GM18520 (cell line): ENCODE measurements at regions not wholly inside any gene's neighbourhood (a gene's known extent, or its start where the extent isn't known, plus 50 kb on each side); places are given as distances from the start of the nearest gene placed in this dataset.
A peak's percentile ranks its signal among the peaks of the same experiment; 100 is the strongest.
"Not testable (repeated sequence)": the region's sequence is repeated elsewhere in the genome, so short reads cannot be mapped to it uniquely, and the experiment has no call there.

Source experiments
- ATAC-seq: cut with Tn5 transposase; IDR thresholded peaks from one replicate; pipeline ENCODE4 v1.9.1; 2021; ENCODE audit not compliant: unreplicated experiment

GRCh38 chr14:106652494-106652893 is 1126.1 kb downstream of the TMEM121 start:
- no peak for ATAC-seq

- no peak for ATAC-seq
Measured at GRCh38 chr14:106657460-106657859, 1131.1 kb downstream of the TMEM121 start.

GRCh38 chr14:106658066-106658860 is 1131.9 kb downstream of the TMEM121 start:
- ATAC-seq: not testable (repeated sequence)

GRCh38 chr14:106661561-106661960 is 1135.2 kb downstream of the TMEM121 start:
- ATAC-seq: not testable (repeated sequence)

GRCh38 chr14:106662936-106663550 is 1136.7 kb downstream of the TMEM121 start:
- ATAC-seq: no peak

GRCh38 chr14:106663805-106664410 is 1137.5 kb downstream of the TMEM121 start:
- ATAC-seq: not testable (repeated sequence)

GRCh38 chr14:106665814-106666213 is 1139.4 kb downstream of the TMEM121 start:
- no peak for ATAC-seq

GRCh38 chr14:106666341-106666740 is 1140.0 kb downstream of the TMEM121 start:
- ATAC-seq: no peak

GRCh38 chr14:106670011-106670410 is 1143.6 kb downstream of the TMEM121 start:
- ATAC-seq: no peak

GRCh38 chr14:106674093-106674492 is 1147.7 kb downstream of the TMEM121 start:
- ATAC-seq: not testable (repeated sequence)

GRCh38 chr14:106674509-106675125 is 1148.2 kb downstream of the TMEM121 start:
- ATAC-seq: not testable (repeated sequence)

GRCh38 chr14:106675716-106676115 is 1149.3 kb downstream of the TMEM121 start:
- ATAC-seq: not testable (repeated sequence)

- ATAC-seq: no peak
Measured at GRCh38 chr14:106679776-106680175, 1153.4 kb downstream of the TMEM121 start.

GRCh38 chr14:106681161-106681560 is 1154.8 kb downstream of the TMEM121 start:
- no peak for ATAC-seq

- no peak for ATAC-seq
Measured at GRCh38 chr14:106681568-106681967, 1155.2 kb downstream of the TMEM121 start.

GRCh38 chr14:106683631-106684030 is 1157.2 kb downstream of the TMEM121 start:
- no peak for ATAC-seq

- ATAC-seq: no peak
Measured at GRCh38 chr14:106686533-106686932, 1160.2 kb downstream of the TMEM121 start.

- ATAC-seq: no peak
Measured at GRCh38 chr14:106690333-106690891, 1164.0 kb downstream of the TMEM121 start.

GRCh38 chr14:106691601-106692291 is 1165.4 kb downstream of the TMEM121 start:
- peak; percentile 31 for ATAC-seq

GRCh38 chr14:106694638-106695393 is 1168.4 kb downstream of the TMEM121 start:
- no peak for ATAC-seq
